HepG2 (cell line): ENCODE measurements at regions not wholly inside any gene's neighbourhood (a gene's known extent, or its start where the extent isn't known, plus 50 kb on each side); places are given as distances from the start of the nearest gene placed in this dataset.
A peak's percentile ranks its signal among the peaks of the same experiment; 100 is the strongest.

Experiments
- ELF1 ChIP-seq: sonication (generic); formaldehyde crosslinking; IDR thresholded peaks from 2 replicates; pipeline ENCODE4 v1.4.0; 2020; ENCODE audit warnings: missing genetic modification reagents
- ELF3 ChIP-seq: IDR thresholded peaks from 2 replicates; pipeline ENCODE4 v1.6.1; 2016; ENCODE audit warnings: missing genetic modification reagents, missing compliant biosample characterization
- FOSL1 ChIP-seq: sonication (generic); formaldehyde crosslinking; IDR thresholded peaks from 2 replicates; pipeline ENCODE4 v1.9.0; 2021; ENCODE audit warnings: missing genetic modification reagents, borderline replicate concordance
- FOXA3 ChIP-seq: IDR thresholded peaks from 2 replicates; pipeline ENCODE4 v1.6.1; 2016; ENCODE audit warnings: missing genetic modification reagents, missing compliant biosample characterization
- FOXJ3 ChIP-seq: sonication (generic); formaldehyde crosslinking; IDR thresholded peaks from 2 replicates; pipeline ENCODE4 v1.4.0; 2020; ENCODE audit warnings: missing genetic modification reagents, mild to moderate bottlenecking, borderline replicate concordance
- FOXK2 ChIP-seq: fragments of 450-650 bp; IDR thresholded peaks from 2 replicates; pipeline ENCODE4 v1.6.1; 2016
- HES4 ChIP-seq: sonication (generic); formaldehyde crosslinking; IDR thresholded peaks from 2 replicates; pipeline ENCODE4 v1.9.0; 2021; ENCODE audit warnings: mild to moderate bottlenecking, missing genetic modification reagents, borderline replicate concordance
- ONECUT2 ChIP-seq: sonication (generic); formaldehyde crosslinking; IDR thresholded peaks from 2 replicates; pipeline ENCODE4 v1.4.0; 2020; ENCODE audit warnings: missing genetic modification reagents
- SMARCC2 ChIP-seq: fragments of 450-650 bp; IDR thresholded peaks from 2 replicates; pipeline ENCODE4 v1.6.1; 2017; ENCODE audit warnings: antibody characterized with exemption, mild to moderate bottlenecking
- SRSF1 ChIP-seq: fragments of 200-400 bp; formaldehyde crosslinking; optimal IDR thresholded peaks from 2 replicates; pipeline ENCODE3; 2017; ENCODE audit warnings: mild to moderate bottlenecking, low read depth, low read length, moderate library complexity
- TAF15 ChIP-seq: fragments of 200-400 bp; formaldehyde crosslinking; IDR thresholded peaks from one replicate; pipeline ENCODE4 v1.6.1; 2018; ENCODE audit warnings: mild to moderate bottlenecking, low read depth, low read length; ENCODE audit not compliant: poor library complexity, severe bottlenecking
- TP53 ChIP-seq: sonication (generic); formaldehyde crosslinking; conservative IDR thresholded peaks from 2 replicates; pipeline ENCODE4 v1.4.0; 2020; ENCODE audit warnings: missing genetic modification reagents
- TSC22D2 ChIP-seq: sonication (generic); formaldehyde crosslinking; IDR thresholded peaks from 2 replicates; pipeline ENCODE4 v1.5.1; 2020; ENCODE audit warnings: missing genetic modification reagents, mild to moderate bottlenecking, borderline replicate concordance
- ZBTB7B ChIP-seq: sonication (generic); formaldehyde crosslinking; IDR thresholded peaks from 2 replicates; pipeline ENCODE4 v1.4.0; 2020; ENCODE audit warnings: missing genetic modification reagents
- ZNF121 ChIP-seq: sonication (generic); formaldehyde crosslinking; IDR thresholded peaks from 2 replicates; pipeline ENCODE4 v1.5.0; 2020; ENCODE audit warnings: mild to moderate bottlenecking, missing genetic modification reagents
- ZNF550 ChIP-seq: sonication (generic); formaldehyde crosslinking; IDR thresholded peaks from 2 replicates; pipeline ENCODE4 v1.4.0; 2020; ENCODE audit warnings: mild to moderate bottlenecking, missing genetic modification reagents, borderline replicate concordance
- ZNF562 ChIP-seq: sonication (generic); formaldehyde crosslinking; IDR thresholded peaks from 2 replicates; pipeline ENCODE4 v1.8.0; 2022; ENCODE audit warnings: missing genetic modification reagents, borderline replicate concordance
- TF ChIP-seq, protein P1 (sequence below): sonication (generic); formaldehyde crosslinking; conservative IDR thresholded peaks from 2 replicates; pipeline ENCODE4 v1.4.0; 2020; ENCODE audit warnings: missing genetic modification reagents
- TF ChIP-seq, protein P2 (sequence below): sonication (generic); formaldehyde crosslinking; IDR thresholded peaks from 2 replicates; pipeline ENCODE4 v1.4.0; 2020; ENCODE audit warnings: missing genetic modification reagents
- TF ChIP-seq, protein P3 (sequence below): sonication (generic); formaldehyde crosslinking; IDR thresholded peaks from 2 replicates; pipeline ENCODE4 v1.5.1; 2020; ENCODE audit warnings: mild to moderate bottlenecking, missing genetic modification reagents
- TF ChIP-seq, protein P4 (sequence below): sonication (generic); formaldehyde crosslinking; IDR thresholded peaks from 2 replicates; pipeline ENCODE4 v1.4.0; 2020; ENCODE audit warnings: mild to moderate bottlenecking, low read depth, missing genetic modification reagents
- TF ChIP-seq, protein P5 (sequence below): sonication (generic); formaldehyde crosslinking; IDR thresholded peaks from 2 replicates; pipeline ENCODE4 v1.5.0; 2020; ENCODE audit warnings: mild to moderate bottlenecking, missing genetic modification reagents

DNA sequence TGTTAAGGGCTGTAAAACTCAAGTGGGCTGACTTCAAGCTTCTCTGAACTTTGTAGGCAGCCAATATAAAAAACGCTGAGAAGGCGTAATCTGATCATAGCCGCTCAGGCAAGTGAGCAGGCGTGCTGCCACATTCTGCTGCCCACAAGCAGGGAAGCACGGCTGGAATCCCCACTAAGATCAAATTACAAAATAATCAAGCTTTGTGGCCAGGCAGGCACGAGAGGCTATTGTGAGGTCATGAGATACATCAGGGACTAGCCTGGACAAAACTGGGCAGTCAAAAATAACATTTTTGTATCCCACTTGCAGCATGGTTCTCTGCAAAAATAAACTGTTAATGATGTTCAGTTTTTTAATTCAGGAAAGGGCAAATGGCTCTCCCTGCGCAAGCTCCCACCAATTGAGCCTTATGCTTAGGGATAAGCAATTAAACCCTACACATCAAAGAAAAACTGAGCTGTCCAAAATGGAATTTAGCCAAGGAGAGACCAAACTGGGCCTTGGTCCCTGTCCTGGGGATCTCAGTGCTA lies 64.0 kb downstream of the POU5F2 start (continued):
- TF ChIP-seq TP53 (CRISPR knock-in tag) (0 out of 2 replicates have a peak, but pooled peaks have one; percentile 38), ELF3 (CRISPR knock-in tag) (no peak), TSC22D2 (CRISPR knock-in tag) (no peak), FOXJ3 (CRISPR knock-in tag) (peak; percentile 51; the same call in 1 of the 2 replicates), TAF15 (no peak), ZNF550 (CRISPR knock-in tag) (no peak), SRSF1 (no peak), ZNF121 (CRISPR knock-in tag) (no peak), ZNF562 (CRISPR knock-in tag) (no peak), ZBTB7B (CRISPR knock-in tag) (no peak), HES4 (CRISPR knock-in tag) (no peak), FOSL1 (no peak), SMARCC2 (no peak), FOXK2 (no peak), ONECUT2 (CRISPR knock-in tag) (no peak), ELF1 (CRISPR knock-in tag) (no peak), FOXA3 (CRISPR knock-in tag) (peak; percentile 74)
- TF ChIP-seq, protein P1, sequence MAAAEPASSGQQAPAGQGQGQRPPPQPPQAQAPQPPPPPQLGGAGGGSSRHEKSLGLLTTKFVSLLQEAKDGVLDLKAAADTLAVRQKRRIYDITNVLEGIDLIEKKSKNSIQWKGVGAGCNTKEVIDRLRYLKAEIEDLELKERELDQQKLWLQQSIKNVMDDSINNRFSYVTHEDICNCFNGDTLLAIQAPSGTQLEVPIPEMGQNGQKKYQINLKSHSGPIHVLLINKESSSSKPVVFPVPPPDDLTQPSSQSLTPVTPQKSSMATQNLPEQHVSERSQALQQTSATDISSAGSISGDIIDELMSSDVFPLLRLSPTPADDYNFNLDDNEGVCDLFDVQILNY (CRISPR knock-in tag) = no peak
- TF ChIP-seq, protein P2, sequence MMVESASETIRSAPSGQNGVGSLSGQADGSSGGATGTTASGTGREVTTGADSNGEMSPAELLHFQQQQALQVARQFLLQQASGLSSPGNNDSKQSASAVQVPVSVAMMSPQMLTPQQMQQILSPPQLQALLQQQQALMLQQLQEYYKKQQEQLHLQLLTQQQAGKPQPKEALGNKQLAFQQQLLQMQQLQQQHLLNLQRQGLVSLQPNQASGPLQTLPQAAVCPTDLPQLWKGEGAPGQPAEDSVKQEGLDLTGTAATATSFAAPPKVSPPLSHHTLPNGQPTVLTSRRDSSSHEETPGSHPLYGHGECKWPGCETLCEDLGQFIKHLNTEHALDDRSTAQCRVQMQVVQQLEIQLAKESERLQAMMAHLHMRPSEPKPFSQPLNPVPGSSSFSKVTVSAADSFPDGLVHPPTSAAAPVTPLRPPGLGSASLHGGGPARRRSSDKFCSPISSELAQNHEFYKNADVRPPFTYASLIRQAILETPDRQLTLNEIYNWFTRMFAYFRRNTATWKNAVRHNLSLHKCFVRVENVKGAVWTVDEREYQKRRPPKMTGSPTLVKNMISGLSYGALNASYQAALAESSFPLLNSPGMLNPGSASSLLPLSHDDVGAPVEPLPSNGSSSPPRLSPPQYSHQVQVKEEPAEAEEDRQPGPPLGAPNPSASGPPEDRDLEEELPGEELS (CRISPR knock-in tag) = peak; percentile 41
- TF ChIP-seq, protein P3, sequence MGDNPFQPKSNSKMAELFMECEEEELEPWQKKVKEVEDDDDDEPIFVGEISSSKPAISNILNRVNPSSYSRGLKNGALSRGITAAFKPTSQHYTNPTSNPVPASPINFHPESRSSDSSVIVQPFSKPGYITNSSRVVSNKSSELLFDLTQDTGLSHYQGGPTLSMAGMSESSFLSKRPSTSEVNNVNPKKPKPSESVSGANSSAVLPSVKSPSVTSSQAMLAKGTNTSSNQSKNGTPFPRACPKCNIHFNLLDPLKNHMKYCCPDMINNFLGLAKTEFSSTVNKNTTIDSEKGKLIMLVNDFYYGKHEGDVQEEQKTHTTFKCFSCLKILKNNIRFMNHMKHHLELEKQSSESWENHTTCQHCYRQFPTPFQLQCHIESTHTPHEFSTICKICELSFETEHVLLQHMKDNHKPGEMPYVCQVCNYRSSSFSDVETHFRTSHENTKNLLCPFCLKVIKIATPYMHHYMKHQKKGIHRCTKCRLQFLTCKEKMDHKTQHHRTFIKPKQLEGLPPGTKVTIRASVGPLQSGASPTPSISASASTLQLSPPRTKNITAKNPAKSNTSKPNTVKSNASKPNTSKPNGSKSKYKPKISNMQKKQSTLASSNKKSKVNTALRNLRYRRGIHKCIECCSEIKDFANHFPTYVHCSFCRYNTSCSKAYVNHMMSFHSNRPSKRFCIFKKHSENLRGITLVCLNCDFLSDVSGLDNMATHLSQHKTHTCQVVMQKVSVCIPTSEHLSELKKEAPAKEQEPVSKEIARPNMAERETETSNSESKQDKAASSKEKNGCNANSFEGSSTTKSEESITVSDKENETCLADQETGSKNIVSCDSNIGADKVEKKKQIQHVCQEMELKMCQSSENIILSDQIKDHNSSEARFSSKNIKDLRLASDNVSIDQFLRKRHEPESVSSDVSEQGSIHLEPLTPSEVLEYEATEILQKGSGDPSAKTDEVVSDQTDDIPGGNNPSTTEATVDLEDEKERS (CRISPR knock-in tag) = no peak
- TF ChIP-seq, protein P4, sequence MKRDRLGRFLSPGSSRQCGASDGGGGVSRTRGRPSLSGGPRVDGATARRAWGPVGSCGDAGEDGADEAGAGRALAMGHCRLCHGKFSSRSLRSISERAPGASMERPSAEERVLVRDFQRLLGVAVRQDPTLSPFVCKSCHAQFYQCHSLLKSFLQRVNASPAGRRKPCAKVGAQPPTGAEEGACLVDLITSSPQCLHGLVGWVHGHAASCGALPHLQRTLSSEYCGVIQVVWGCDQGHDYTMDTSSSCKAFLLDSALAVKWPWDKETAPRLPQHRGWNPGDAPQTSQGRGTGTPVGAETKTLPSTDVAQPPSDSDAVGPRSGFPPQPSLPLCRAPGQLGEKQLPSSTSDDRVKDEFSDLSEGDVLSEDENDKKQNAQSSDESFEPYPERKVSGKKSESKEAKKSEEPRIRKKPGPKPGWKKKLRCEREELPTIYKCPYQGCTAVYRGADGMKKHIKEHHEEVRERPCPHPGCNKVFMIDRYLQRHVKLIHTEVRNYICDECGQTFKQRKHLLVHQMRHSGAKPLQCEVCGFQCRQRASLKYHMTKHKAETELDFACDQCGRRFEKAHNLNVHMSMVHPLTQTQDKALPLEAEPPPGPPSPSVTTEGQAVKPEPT (CRISPR knock-in tag) = no peak
- TF ChIP-seq, protein P5, sequence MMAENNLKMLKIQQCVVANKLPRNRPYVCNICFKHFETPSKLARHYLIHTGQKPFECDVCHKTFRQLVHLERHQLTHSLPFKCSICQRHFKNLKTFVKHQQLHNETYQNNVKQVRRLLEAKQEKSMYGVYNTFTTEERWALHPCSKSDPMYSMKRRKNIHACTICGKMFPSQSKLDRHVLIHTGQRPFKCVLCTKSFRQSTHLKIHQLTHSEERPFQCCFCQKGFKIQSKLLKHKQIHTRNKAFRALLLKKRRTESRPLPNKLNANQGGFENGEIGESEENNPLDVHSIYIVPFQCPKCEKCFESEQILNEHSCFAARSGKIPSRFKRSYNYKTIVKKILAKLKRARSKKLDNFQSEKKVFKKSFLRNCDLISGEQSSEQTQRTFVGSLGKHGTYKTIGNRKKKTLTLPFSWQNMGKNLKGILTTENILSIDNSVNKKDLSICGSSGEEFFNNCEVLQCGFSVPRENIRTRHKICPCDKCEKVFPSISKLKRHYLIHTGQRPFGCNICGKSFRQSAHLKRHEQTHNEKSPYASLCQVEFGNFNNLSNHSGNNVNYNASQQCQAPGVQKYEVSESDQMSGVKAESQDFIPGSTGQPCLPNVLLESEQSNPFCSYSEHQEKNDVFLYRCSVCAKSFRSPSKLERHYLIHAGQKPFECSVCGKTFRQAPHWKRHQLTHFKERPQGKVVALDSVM = no peak
